Activated T-cell treated with anti-CD3 and anti-CD28 coated beads, Interleukin-2, amount 50 U/mL, for 72 hours (primary cell): ENCODE measurements at regions not wholly inside any gene's neighbourhood (a gene's known extent, or its start where the extent isn't known, plus 50 kb on each side); places are given as distances from the start of the nearest gene placed in this dataset.
"Not testable (repeated sequence)": the region's sequence is repeated elsewhere in the genome, so short reads cannot be mapped to it uniquely, and the experiment has no call there.

Source experiments
- ATAC-seq, 2 donors: fragments of 150-1000 bp; cut with Tn5 transposase; replicated peaks in 1 of 2; 2 replicates each; pipeline ENCODE4 v1.10.0; 2021; ENCODE audit warnings: moderate library complexity in 2 of 2, mild to moderate bottlenecking in 1 of 2
- DNase-seq, 2 donors: peaks; one replicate each; pipeline ENCODE4 v3.0.0; 2021 to 2022; ENCODE audit warnings: mixed read lengths in 1 of 2
- H3K27ac Mint-ChIP-seq: one replicate; pipeline ENCODE4 v1.8.0; 2022; ENCODE audit warnings: mild to moderate bottlenecking, moderate library complexity, mixed read lengths
- H3K27me3 Mint-ChIP-seq: one replicate; pipeline ENCODE4 v1.8.0; 2022; ENCODE audit warnings: low read depth, mixed read lengths
- H3K36me3 Mint-ChIP-seq, 2 donors: one replicate each; pipeline ENCODE4 v1.8.0; 2022; ENCODE audit warnings: mixed read lengths in 2 of 2, mild to moderate bottlenecking in 1 of 2; ENCODE audit not compliant: insufficient read depth in 2 of 2
- H3K4me1 Mint-ChIP-seq: one replicate; pipeline ENCODE4 v1.8.0; 2022; ENCODE audit warnings: low read depth, mixed read lengths
- H3K4me3 Mint-ChIP-seq, 2 donors: one replicate each; pipeline ENCODE4 v1.8.0; 2022; ENCODE audit warnings: mild to moderate bottlenecking in 2 of 2, mixed read lengths in 2 of 2, moderate library complexity in 2 of 2
- H3K9me3 Mint-ChIP-seq, 2 donors: one replicate each; pipeline ENCODE4 v1.8.0; 2022; ENCODE audit warnings: mixed read lengths in 2 of 2

DNA sequence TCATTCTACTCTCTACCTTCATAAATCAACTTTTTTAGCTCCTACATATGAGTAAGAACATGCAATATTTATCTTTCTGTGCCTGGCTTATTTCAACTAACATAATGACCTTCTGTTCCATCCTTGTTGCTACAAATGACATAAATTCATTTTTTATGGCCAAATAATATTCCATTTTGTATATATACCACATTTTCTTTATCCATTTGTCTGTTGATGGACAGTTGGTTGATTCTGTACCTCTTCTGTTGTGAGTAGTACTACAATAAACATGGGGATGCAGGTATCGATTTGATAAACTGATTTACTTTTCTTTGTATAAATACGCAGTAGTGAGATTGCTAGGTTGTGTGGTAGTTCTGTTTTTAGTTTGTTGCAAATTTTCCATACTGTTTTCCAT is 279.5 kb upstream of the NFIA start:
- Mint-ChIP-seq H3K9me3 (peaks cover 8 to 9% of the 10 kb centered on the region in 2 donors), H3K27ac (no peak overlapping the region), H3K4me3 (no peak overlapping the region), H3K4me1 (no peaks in the 10 kb centered on the region), H3K36me3 (peaks cover 0 to 1% of the 10 kb centered on the region in 2 donors), H3K27me3 (no peaks in the 10 kb centered on the region)
- no peak for ATAC-seq
- DNase-seq: no peak

DNA sequence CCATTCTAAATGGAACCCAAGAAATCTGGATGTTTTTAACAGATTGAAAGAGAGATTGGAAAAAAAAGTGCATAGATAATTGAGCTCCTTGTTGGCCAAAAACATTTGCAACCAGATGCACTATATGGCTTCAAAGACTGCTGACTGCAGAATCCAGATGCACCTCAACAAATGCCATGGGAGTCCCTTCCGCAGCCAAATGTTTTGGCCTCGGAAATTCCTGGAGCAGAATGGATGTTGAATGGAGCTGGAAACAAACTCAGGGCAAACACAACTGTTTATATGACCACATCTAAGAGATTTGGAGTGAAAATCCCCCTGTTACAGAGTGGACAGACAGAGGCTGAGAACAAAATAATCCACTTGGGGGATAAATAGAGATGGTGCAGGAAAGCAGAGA is 285.0 kb upstream of the NFIA start:
- Mint-ChIP-seq H3K36me3 (no peaks in the 10 kb centered on the region), H3K9me3 (no peaks in the 10 kb centered on the region), H3K27me3 (no peaks in the 10 kb centered on the region), H3K27ac (no peak overlapping the region), H3K4me3 (no peak overlapping the region), H3K4me1 (no peaks in the 10 kb centered on the region)
- ATAC-seq: no peak
- DNase-seq: no peak

DNA sequence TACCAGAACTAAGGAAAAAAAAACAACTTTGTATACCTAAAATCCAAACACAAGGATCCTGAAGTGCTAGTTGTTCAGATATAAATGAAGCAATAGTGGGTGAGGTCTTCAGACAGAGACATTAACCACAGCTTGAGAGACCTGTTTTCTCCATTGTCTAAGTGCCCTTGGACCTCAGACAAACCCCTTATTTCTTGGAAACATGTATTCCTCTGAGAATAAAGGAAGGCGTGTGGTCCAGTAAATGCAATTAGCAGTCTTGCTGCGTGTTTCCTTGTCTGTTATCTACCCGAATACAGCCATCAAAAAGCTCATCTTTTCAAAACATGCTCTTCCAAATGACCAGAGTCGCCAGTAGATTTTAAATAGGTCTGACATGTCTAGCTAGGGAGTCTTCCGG is 291.1 kb upstream of the NFIA start:
- Mint-ChIP-seq H3K36me3 (no peaks in the 10 kb centered on the region), H3K4me1 (no peaks in the 10 kb centered on the region), H3K27me3 (no peaks in the 10 kb centered on the region), H3K4me3 (no peak overlapping the region), H3K9me3 (peaks cover 0 to 1% of the 10 kb centered on the region in 2 donors), H3K27ac (no peak overlapping the region)
- DNase-seq (no peak), ATAC-seq (no peak)

GRCh38 chr1:60773099-60773498 is 309.3 kb upstream of the NFIA start:
- H3K27me3 Mint-ChIP-seq, H3K36me3 Mint-ChIP-seq, H3K4me1 Mint-ChIP-seq, H3K9me3 Mint-ChIP-seq, DNase-seq, H3K4me3 Mint-ChIP-seq, ATAC-seq, H3K27ac Mint-ChIP-seq: not testable (repeated sequence)

GRCh38 chr1:60769082-60769481 is 313.3 kb upstream of the NFIA start:
- H3K27ac Mint-ChIP-seq: no peak overlapping the region
- no peak for DNase-seq
- H3K4me1 Mint-ChIP-seq: no peaks in the 10 kb centered on the region
- peaks cover 0 to 2% of the 10 kb centered on the region in 2 donors for H3K36me3 Mint-ChIP-seq
- no peak overlapping the region for H3K4me3 Mint-ChIP-seq
- no peaks in the 10 kb centered on the region for H3K9me3 Mint-ChIP-seq
- no peaks in the 10 kb centered on the region for H3K27me3 Mint-ChIP-seq
- ATAC-seq: no peak

GRCh38 chr1:60765204-60765603 is 317.2 kb upstream of the NFIA start:
- Mint-ChIP-seq H3K36me3 (no peaks in the 10 kb centered on the region), H3K27me3 (no peaks in the 10 kb centered on the region), H3K4me1 (no peaks in the 10 kb centered on the region), H3K4me3 (no peak overlapping the region), H3K9me3 (no peaks in the 10 kb centered on the region), H3K27ac (no peak overlapping the region)
- peak in 1 of 2 donors; percentile 7 for DNase-seq
- ATAC-seq: no peak

GRCh38 chr1:60764489-60764888 is 317.9 kb upstream of the NFIA start:
- ATAC-seq: no peak
- Mint-ChIP-seq H3K27ac (no peak overlapping the region), H3K27me3 (no peaks in the 10 kb centered on the region), H3K4me3 (no peak overlapping the region), H3K9me3 (no peaks in the 10 kb centered on the region), H3K36me3 (no peaks in the 10 kb centered on the region), H3K4me1 (no peaks in the 10 kb centered on the region)
- no peak for DNase-seq

GRCh38 chr1:60763741-60764140 is 318.6 kb upstream of the NFIA start:
- H3K4me1 Mint-ChIP-seq: no peaks in the 10 kb centered on the region
- H3K36me3 Mint-ChIP-seq: no peaks in the 10 kb centered on the region
- H3K4me3 Mint-ChIP-seq: no peak overlapping the region
- no peaks in the 10 kb centered on the region for H3K9me3 Mint-ChIP-seq
- DNase-seq: no peak
- no peak for ATAC-seq
- no peak overlapping the region for H3K27ac Mint-ChIP-seq
- H3K27me3 Mint-ChIP-seq: no peaks in the 10 kb centered on the region

DNA sequence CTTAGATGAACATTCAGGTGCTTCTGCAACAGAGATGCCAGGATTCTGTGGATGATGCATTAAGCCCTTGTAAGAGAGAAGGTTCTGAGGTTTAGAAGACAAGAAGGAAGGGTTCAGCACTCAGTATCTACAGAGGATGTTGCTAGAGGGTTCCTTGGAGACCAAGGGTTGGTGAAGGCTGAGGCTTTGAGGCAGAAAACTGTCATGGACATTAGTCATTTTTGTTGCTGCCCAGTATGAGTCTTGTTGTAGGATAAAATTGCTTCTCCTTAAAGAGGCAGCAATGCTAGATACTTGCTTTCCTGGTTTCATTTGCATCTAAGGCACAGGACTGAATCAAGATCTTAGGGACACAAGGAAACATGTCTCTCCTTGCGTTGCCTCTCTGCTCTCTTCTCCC is 319.4 kb upstream of the NFIA start:
- ATAC-seq: no peak
- no peaks in the 10 kb centered on the region for H3K4me1 Mint-ChIP-seq

GRCh38 chr1:60762176-60762575 is 320.2 kb upstream of the NFIA start:
- H3K9me3 Mint-ChIP-seq: no peaks in the 10 kb centered on the region
- ATAC-seq (no peak), DNase-seq (no peak)
- no peaks in the 10 kb centered on the region for H3K27me3 Mint-ChIP-seq
- H3K4me1 Mint-ChIP-seq: no peaks in the 10 kb centered on the region
- H3K36me3 Mint-ChIP-seq: no peaks in the 10 kb centered on the region
- no peak overlapping the region for H3K27ac Mint-ChIP-seq
- no peak overlapping the region for H3K4me3 Mint-ChIP-seq

More for the DNA sequence above, 319.4 kb upstream of the NFIA start:
- Mint-ChIP-seq H3K27me3 (no peaks in the 10 kb centered on the region), H3K27ac (no peak overlapping the region), H3K9me3 (no peaks in the 10 kb centered on the region), H3K4me3 (no peak overlapping the region), H3K36me3 (no peaks in the 10 kb centered on the region)
- no peak for DNase-seq

DNA sequence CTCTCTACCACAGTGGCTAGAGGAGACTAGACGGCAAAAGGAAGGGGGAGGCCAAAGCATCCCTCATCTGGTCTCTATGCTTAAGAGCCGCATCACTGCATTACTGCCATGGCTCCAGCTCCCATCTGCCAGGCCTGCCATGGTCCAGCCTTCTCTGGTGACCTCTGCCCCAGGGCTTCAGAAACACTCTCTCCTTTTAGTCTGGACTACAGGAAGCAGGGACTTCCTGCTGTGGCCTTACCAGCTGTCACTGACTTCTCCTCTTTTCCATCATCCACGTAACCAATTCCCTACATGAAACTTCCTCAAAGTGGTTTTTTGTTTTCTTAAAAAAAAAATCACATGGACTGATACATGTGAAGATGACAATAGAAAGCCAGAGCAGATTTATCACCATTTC is 323.1 kb upstream of the NFIA start:
- H3K4me1 Mint-ChIP-seq: no peaks in the 10 kb centered on the region
- no peaks in the 10 kb centered on the region for H3K36me3 Mint-ChIP-seq
- no peak for DNase-seq
- no peaks in the 10 kb centered on the region for H3K9me3 Mint-ChIP-seq
- no peak overlapping the region for H3K27ac Mint-ChIP-seq
- ATAC-seq: no peak
- H3K27me3 Mint-ChIP-seq: no peaks in the 10 kb centered on the region
- H3K4me3 Mint-ChIP-seq: no peak overlapping the region

DNA sequence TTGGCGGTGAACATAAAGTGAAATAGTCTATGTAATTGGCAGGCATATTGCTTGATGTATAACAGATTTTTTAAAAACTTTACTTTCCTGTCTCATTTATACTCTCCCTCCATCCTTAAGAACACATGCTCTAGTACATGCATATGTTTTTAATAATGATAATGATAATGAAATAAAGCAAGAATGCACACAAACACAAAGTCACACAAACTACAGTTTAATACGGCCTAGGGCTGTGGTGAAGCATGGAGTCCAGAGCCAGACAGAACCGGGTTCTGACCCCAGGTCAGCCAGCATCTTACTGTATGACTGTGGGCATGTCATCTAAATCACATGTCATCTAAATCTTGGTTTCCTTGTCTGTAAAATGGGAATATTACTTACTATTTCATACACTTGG is 324.9 kb upstream of the NFIA start:
- no peak overlapping the region for H3K4me3 Mint-ChIP-seq
- no peak for ATAC-seq

GRCh38 chr1:60753036-60753900 is 329.1 kb upstream of the NFIA start:
- H3K4me3 Mint-ChIP-seq: no peak overlapping the region
- H3K36me3 Mint-ChIP-seq: no peaks in the 10 kb centered on the region
- no peaks in the 10 kb centered on the region for H3K9me3 Mint-ChIP-seq
- no peak overlapping the region for H3K27ac Mint-ChIP-seq
- DNase-seq (no peak), ATAC-seq (no peak)
- no peaks in the 10 kb centered on the region for H3K27me3 Mint-ChIP-seq
- no peaks in the 10 kb centered on the region for H3K4me1 Mint-ChIP-seq

More for the DNA sequence above, 324.9 kb upstream of the NFIA start:
- Mint-ChIP-seq H3K27me3 (no peaks in the 10 kb centered on the region), H3K36me3 (no peaks in the 10 kb centered on the region), H3K9me3 (no peaks in the 10 kb centered on the region), H3K27ac (no peak overlapping the region), H3K4me1 (no peaks in the 10 kb centered on the region)
- DNase-seq: no peak

- ATAC-seq (no peak), DNase-seq (no peak)
- Mint-ChIP-seq H3K36me3 (no peaks in the 10 kb centered on the region), H3K4me3 (no peak overlapping the region), H3K27ac (no peak overlapping the region), H3K4me1 (no peaks in the 10 kb centered on the region), H3K27me3 (no peaks in the 10 kb centered on the region), H3K9me3 (no peaks in the 10 kb centered on the region)
Observed at GRCh38 chr1:60751306-60751705, 331.1 kb upstream of the NFIA start.
